HEK293T (cell line): ENCODE measurements at regions not wholly inside any gene's neighbourhood (a gene's known extent, or its start where the extent isn't known, plus 50 kb on each side); places are given as distances from the start of the nearest gene placed in this dataset.

Source experiments
- CTCF ChIA-PET: fragments of 350-600 bp; formaldehyde crosslinking; extraction: SDS; loops from one replicate; lab custom pipeline; 2021; ENCODE audit warnings: antibody characterized with exemption, inconsistent platforms; lab: Yijun Ruan, JAX
- POLR2A ChIA-PET: fragments of 350-600 bp; formaldehyde crosslinking; extraction: SDS; loops from one replicate; lab custom pipeline; 2020; ENCODE audit warnings: antibody characterized with exemption, inconsistent platforms; lab: Yijun Ruan, JAX
- DNase-seq: peaks from one replicate; pipeline ENCODE4 v3.0.0; 2012; ENCODE audit warnings: mixed read lengths; ENCODE audit errors: extremely low spot score
- ARNT ChIP-seq: fragments of 450-650 bp; IDR thresholded peaks from 2 replicates; pipeline ENCODE4 v1.6.1; 2017; ENCODE audit warnings: mild to moderate bottlenecking
- BHLHE40 ChIP-seq: fragments of 450-650 bp; IDR thresholded peaks from 2 replicates; pipeline ENCODE4 v1.6.1; 2016; ENCODE audit warnings: mild to moderate bottlenecking, moderate library complexity, borderline replicate concordance
- CTBP1 ChIP-seq: fragments of 450-650 bp; IDR thresholded peaks from 2 replicates; pipeline ENCODE4 v1.6.1; 2016; ENCODE audit warnings: borderline replicate concordance
- ELF4 ChIP-seq: fragments of 450-650 bp; IDR thresholded peaks from 2 replicates; pipeline ENCODE4 v1.6.1; 2017; ENCODE audit warnings: antibody characterized with exemption
- FOXA1 ChIP-seq: fragments of 450-650 bp; IDR thresholded peaks from 2 replicates; pipeline ENCODE4 v1.6.1; 2016; ENCODE audit warnings: mild to moderate bottlenecking
- FOXK2 ChIP-seq: fragments of 450-650 bp; IDR thresholded peaks from 2 replicates; pipeline ENCODE4 v1.6.1; 2016; ENCODE audit warnings: mild to moderate bottlenecking
- FOXM1 ChIP-seq: fragments of 450-650 bp; IDR thresholded peaks from 2 replicates; pipeline ENCODE4 v1.6.1; 2017; ENCODE audit warnings: mild to moderate bottlenecking, borderline replicate concordance
- HDGF ChIP-seq: fragments of 450-650 bp; IDR thresholded peaks from 2 replicates; pipeline ENCODE4 v1.6.1; 2017; ENCODE audit warnings: antibody characterized with exemption, borderline replicate concordance
- L3MBTL2 ChIP-seq: fragments of 450-650 bp; conservative IDR thresholded peaks from 2 replicates; pipeline ENCODE4 v1.6.1; 2016; ENCODE audit warnings: mild to moderate bottlenecking
- LEF1 ChIP-seq: fragments of 450-650 bp; IDR thresholded peaks from 2 replicates; pipeline ENCODE4 v1.6.1; 2017; ENCODE audit warnings: mild to moderate bottlenecking, borderline replicate concordance
- NFRKB ChIP-seq: fragments of 450-650 bp; IDR thresholded peaks from 2 replicates; pipeline ENCODE4 v1.6.1; 2016; ENCODE audit warnings: mild to moderate bottlenecking, moderate library complexity
- PKNOX1 ChIP-seq: fragments of 450-650 bp; IDR thresholded peaks from 2 replicates; pipeline ENCODE4 v1.6.1; 2016
- SP1 ChIP-seq: fragments of 450-650 bp; IDR thresholded peaks from 2 replicates; pipeline ENCODE4 v1.6.1; 2017
- SUZ12 ChIP-seq: fragments of 450-650 bp; IDR thresholded peaks from 2 replicates; pipeline ENCODE4 v1.6.1; 2016; ENCODE audit warnings: mild to moderate bottlenecking
- TARDBP ChIP-seq: fragments of 450-650 bp; IDR thresholded peaks from 2 replicates; pipeline ENCODE4 v1.6.1; 2016
- ZNF384 ChIP-seq: fragments of 450-650 bp; IDR thresholded peaks from 2 replicates; pipeline ENCODE4 v1.6.1; 2016

- ChIA-PET POLR2A (no interaction called here), CTCF (no interaction called here)
- no peak for DNase-seq
- TF ChIP-seq NFRKB: no peak
- TF ChIP-seq BHLHE40: no peak
- TF ChIP-seq SUZ12: no peak
- TF ChIP-seq FOXM1: no peak
- no peak for TF ChIP-seq SP1
- TF ChIP-seq ZNF384: no peak
- TF ChIP-seq ARNT: no peak
- no peak for TF ChIP-seq TARDBP
- TF ChIP-seq FOXA1: no peak
Observed at GRCh38 chr1:82932727-82933126, 1066.2 kb downstream of the TTLL7 start.

GRCh38 chr1:82932207-82932606, 1066.7 kb downstream of the TTLL7 start:
- TF ChIP-seq BHLHE40 (no peak), HDGF (no peak), LEF1 (no peak)
- POLR2A ChIA-PET: no interaction called here
- CTCF ChIA-PET: no interaction called here

GRCh38 chr1:82931006-82931405, 1067.9 kb downstream of the TTLL7 start:
- CTCF ChIA-PET: no interaction called here
- no peak for DNase-seq
- TF ChIP-seq LEF1 (no peak), NFRKB (no peak)
- POLR2A ChIA-PET: no interaction called here

More at GRCh38 chr1:82932207-82932606, 1066.7 kb downstream of the TTLL7 start:
- no peak for DNase-seq

- TF ChIP-seq FOXA1 (no peak), CTBP1 (no peak), ZNF384 (no peak), TARDBP (no peak), LEF1 (no peak), ELF4 (no peak), FOXM1 (no peak), ARNT (no peak), PKNOX1 (no peak), FOXK2 (no peak), SUZ12 (no peak), HDGF (no peak), SP1 (no peak)
- DNase-seq: no peak
- ChIA-PET POLR2A (no interaction called here), CTCF (no interaction called here)
Observed at GRCh38 chr1:82927753-82928152, 1071.2 kb downstream of the TTLL7 start.

GRCh38 chr1:82924666-82925065, 1074.3 kb downstream of the TTLL7 start:
- DNase-seq: no peak
- ChIA-PET POLR2A (no interaction called here), CTCF (no interaction called here)
- TF ChIP-seq NFRKB (no peak), LEF1 (no peak), FOXA1 (no peak), BHLHE40 (no peak), PKNOX1 (no peak)

- ChIA-PET CTCF (no interaction called here), POLR2A (no interaction called here)
- DNase-seq: no peak
- TF ChIP-seq FOXA1 (no peak), SP1 (no peak), ZNF384 (no peak)
Observed at GRCh38 chr1:82923931-82924330, 1075.0 kb downstream of the TTLL7 start.

- TF ChIP-seq L3MBTL2 (no peak), ZNF384 (no peak), TARDBP (no peak)
- ChIA-PET POLR2A (no interaction called here), CTCF (no interaction called here)
- no peak for DNase-seq
Observed at GRCh38 chr1:82921759-82922158, 1077.2 kb downstream of the TTLL7 start.

GRCh38 chr1:82920418-82921248, 1078.3 kb downstream of the TTLL7 start:
- DNase-seq: no peak
- ChIA-PET CTCF (no interaction called here), POLR2A (no interaction called here)
- TF ChIP-seq CTBP1 (no peak), ARNT (no peak), NFRKB (no peak), LEF1 (no peak), TARDBP (no peak), HDGF (no peak), SP1 (no peak), ZNF384 (no peak), ELF4 (no peak), SUZ12 (no peak), FOXK2 (no peak), BHLHE40 (no peak), PKNOX1 (no peak), L3MBTL2 (no peak), FOXA1 (no peak), FOXM1 (no peak)
